Dermis microvascular lymphatic vessel endothelial cell (primary cell): ENCODE measurements at regions not wholly inside any gene's neighbourhood (a gene's known extent, or its start where the extent isn't known, plus 50 kb on each side); places are given as distances from the start of the nearest gene placed in this dataset.
"Not testable (repeated sequence)": the region's sequence is repeated elsewhere in the genome, so short reads cannot be mapped to it uniquely, and the experiment has no call there.

ENCODE experiments used
- DNase-seq, 2 donors: peaks; one replicate each; pipeline versions ENCODE4 v3.0.0 to v3.0.0-alpha.2; 2010; ENCODE audit warnings: low read depth in 2 of 2

GRCh38 chrX:3440981-3441380 lies 94.5 kb upstream of the MXRA5 start:
- DNase-seq: no peak

- DNase-seq: not testable (repeated sequence)
Measured at GRCh38 chrX:3435916-3436315, 89.5 kb upstream of the MXRA5 start.

- DNase-seq: no peak
Measured at GRCh38 chrX:3435057-3435456, 88.6 kb upstream of the MXRA5 start.

- no peak for DNase-seq
Measured at GRCh38 chrX:3428792-3429191, 82.3 kb upstream of the MXRA5 start.

GRCh38 chrX:3426552-3426951 lies 80.1 kb upstream of the MXRA5 start:
- no peak for DNase-seq

- no peak for DNase-seq
Measured at GRCh38 chrX:3425031-3425430, 78.6 kb upstream of the MXRA5 start.

GRCh38 chrX:3420316-3420715 lies 73.9 kb upstream of the MXRA5 start:
- DNase-seq: no peak

GRCh38 chrX:3415011-3415410 lies 68.6 kb upstream of the MXRA5 start:
- no peak for DNase-seq

GRCh38 chrX:3411626-3412025 lies 65.2 kb upstream of the MXRA5 start:
- DNase-seq: not testable (repeated sequence)

GRCh38 chrX:3409936-3410335 lies 63.5 kb upstream of the MXRA5 start:
- not testable (repeated sequence) for DNase-seq

- no peak for DNase-seq
Measured at GRCh38 chrX:3407781-3408180, 61.3 kb upstream of the MXRA5 start.

GRCh38 chrX:3407121-3407520 lies 60.7 kb upstream of the MXRA5 start:
- no peak for DNase-seq

GRCh38 chrX:3403748-3404147 lies 57.3 kb upstream of the MXRA5 start:
- DNase-seq: no peak
